GM12892 (cell line): ENCODE measurements at regions not wholly inside any gene's neighbourhood (a gene's known extent, or its start where the extent isn't known, plus 50 kb on each side); places are given as distances from the start of the nearest gene placed in this dataset.
"Not testable (repeated sequence)": the region's sequence is repeated elsewhere in the genome, so short reads cannot be mapped to it uniquely, and the experiment has no call there.

Source experiments
- DNase-seq: peaks from one replicate; pipeline ENCODE4 v3.0.0; 2011; ENCODE audit not compliant: insufficient read length
- FAIRE-seq: peaks from 2 replicates; lab custom pipeline; 2011; peaks lifted over from hg19 to GRCh38; lab: Jason Lieb, UNC
- POLR2A ChIP-seq: IDR thresholded peaks from 2 replicates; pipeline ENCODE4 v1.6.1; 2011; ENCODE audit warnings: low read depth, low read length, control low read depth
- POLR2AphosphoS5 ChIP-seq: IDR thresholded peaks from 2 replicates; pipeline ENCODE4 v1.6.1; 2011; ENCODE audit warnings: low read depth, low read length, control low read depth
- TAF1 ChIP-seq: IDR thresholded peaks from 2 replicates; pipeline ENCODE4 v1.6.1; 2011; ENCODE audit warnings: low read depth, mild to moderate bottlenecking, control low read depth, low read length, borderline replicate concordance

GRCh38 chr17:77546772-77547241 lies 406.0 kb downstream of the SEC14L1 start:
- DNase-seq = no peak
- FAIRE-seq = no peak
- TF ChIP-seq POLR2AphosphoS5 (no peak), POLR2A (no peak), TAF1 (no peak)

DNA sequence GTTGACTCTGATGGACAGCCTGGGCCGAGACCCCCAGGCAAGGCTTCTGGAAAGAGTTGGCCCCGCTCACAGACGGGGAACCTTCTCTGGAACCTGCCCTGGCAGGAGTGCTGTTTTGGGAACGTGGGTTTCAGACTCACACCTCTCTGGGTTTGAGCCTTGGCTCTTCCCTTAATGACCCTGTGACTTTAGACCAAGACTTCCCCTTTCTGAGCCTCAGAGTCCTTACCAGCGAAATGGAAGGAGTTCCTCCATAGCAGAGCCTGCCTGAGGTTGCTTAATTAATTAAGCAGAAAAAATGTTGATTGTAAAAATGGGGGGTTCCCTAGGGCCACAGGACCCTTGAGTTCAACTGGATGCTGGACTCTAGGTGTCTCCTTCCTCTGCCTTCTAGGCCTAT lies 408.2 kb downstream of the SEC14L1 start:
- FAIRE-seq (no peak), DNase-seq (no peak)
- TF ChIP-seq POLR2AphosphoS5 (no peak), TAF1 (no peak), POLR2A (no peak)

DNA sequence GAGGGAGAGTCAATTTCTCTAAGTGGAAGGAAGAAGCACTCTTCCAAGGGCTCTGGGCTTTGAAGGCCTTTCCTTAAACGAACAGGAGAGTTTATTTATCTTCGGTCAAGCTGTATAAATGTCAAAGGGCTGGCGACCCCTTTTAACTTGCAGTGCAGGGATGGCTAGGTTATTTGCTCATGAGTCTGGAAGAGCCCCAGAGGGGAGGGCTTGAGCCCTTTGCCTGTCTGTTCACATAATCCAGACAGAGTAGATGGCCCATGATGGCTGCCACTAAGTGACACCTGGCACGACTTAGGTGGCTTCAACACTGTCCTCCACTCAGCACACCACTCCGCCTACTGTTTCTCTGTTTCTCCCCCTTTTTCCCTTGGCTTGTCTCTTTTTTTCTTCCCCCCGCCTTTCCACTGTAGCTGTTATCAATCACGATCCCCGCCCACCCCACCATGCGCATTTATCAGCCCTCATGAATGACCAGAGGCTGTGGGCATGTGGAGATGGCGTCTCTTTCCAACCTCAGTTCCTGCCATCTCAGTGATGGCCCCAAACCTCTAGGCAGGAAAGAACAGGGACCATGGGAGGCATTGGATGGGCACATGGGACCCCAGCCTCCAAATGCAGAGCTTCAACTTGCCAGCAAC lies 408.7 kb upstream of the TNRC6C start:
- no peak for TF ChIP-seq POLR2AphosphoS5
- DNase-seq (no peak), FAIRE-seq (no peak)

- FAIRE-seq = no peak
- DNase-seq = no peak
- TF ChIP-seq POLR2AphosphoS5 = no peak
- no peak for TF ChIP-seq TAF1
- no peak for TF ChIP-seq POLR2A
Observed at GRCh38 chr17:77553459-77554066, 404.9 kb upstream of the TNRC6C start.

GRCh38 chr17:77555121-77555591 lies 403.3 kb upstream of the TNRC6C start:
- TF ChIP-seq POLR2AphosphoS5 (no peak), TAF1 (no peak), POLR2A (no peak)
- DNase-seq (no peak), FAIRE-seq (no peak)

DNA sequence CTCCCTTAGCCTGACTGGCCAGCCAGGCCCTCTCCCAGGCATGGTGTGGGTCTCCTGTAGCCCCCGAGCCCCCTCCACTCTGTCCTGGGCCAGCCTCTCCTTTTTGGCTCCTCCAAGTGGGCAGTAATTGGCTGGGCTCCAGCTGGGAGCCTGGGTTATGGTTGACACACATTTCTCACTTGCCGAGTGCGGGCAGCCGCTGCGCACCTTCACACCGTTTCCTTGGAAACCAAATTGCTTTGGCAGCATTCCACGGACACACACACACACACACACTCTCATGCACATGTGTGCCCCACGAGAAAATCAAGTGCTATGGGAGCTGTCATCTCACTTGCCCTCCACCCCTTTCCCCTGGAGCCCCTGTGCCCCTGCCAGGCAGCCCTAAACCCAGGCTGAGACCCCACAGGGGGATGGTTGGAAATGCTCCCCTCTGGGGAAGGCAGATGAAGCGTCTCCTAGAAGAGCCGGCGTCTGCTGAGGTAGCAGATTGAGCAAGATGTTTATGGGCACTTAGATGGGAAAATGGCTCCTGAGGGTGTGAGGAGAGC lies 402.7 kb upstream of the TNRC6C start:
- FAIRE-seq (no peak), DNase-seq (no peak)
- TF ChIP-seq POLR2AphosphoS5 (no peak), TAF1 (no peak), POLR2A (no peak)

- no peak for TF ChIP-seq POLR2A
- no peak for TF ChIP-seq POLR2AphosphoS5
- TF ChIP-seq TAF1 = no peak
- FAIRE-seq (no peak), DNase-seq (no peak)
Observed at GRCh38 chr17:77556383-77557061, 402.0 kb upstream of the TNRC6C start.

DNA sequence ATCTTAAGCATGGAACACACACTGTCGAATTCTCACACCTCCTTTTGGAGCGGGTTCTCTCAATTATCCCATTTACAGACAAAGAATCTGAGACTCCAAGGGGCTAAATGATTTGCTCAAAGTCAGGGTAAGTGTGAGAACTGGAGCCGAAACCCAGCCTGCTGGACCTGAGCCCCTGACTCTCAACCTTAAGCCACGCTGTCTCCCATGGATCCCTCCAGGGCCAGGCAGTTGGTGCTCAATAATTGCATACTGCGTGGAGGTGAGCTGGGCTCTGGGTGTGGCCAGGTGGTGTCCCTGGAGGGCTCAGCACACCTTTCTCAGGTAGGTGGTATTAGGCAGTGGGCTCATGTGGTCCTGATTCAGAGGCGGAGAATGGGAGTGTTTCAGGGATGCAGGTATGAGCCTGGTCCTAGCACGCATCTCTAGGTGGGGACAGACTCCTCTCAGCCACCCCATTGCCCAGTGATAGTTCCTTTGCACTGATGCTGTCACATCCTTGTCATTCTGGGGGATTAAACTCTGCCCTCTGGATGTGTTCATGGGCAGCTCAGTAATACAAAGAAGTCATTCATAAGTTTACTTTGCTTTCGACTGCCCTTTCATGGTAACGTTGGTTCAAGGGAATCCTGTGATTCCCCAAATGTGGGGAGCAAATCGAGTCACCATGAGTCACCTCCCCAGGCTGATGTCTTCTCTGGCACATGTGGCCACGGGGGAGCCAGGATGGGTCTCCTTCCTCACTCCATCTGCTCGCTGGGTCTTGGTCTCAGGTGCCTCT lies 399.5 kb upstream of the TNRC6C start:
- FAIRE-seq (no peak), DNase-seq (no peak)
- TF ChIP-seq POLR2A = no peak
- no peak for TF ChIP-seq POLR2AphosphoS5
- TF ChIP-seq TAF1 = no peak

GRCh38 chr17:77560381-77560780 lies 398.1 kb upstream of the TNRC6C start:
- TF ChIP-seq TAF1 = no peak
- TF ChIP-seq POLR2A = no peak
- no peak for TF ChIP-seq POLR2AphosphoS5
- FAIRE-seq (no peak), DNase-seq (no peak)

DNA sequence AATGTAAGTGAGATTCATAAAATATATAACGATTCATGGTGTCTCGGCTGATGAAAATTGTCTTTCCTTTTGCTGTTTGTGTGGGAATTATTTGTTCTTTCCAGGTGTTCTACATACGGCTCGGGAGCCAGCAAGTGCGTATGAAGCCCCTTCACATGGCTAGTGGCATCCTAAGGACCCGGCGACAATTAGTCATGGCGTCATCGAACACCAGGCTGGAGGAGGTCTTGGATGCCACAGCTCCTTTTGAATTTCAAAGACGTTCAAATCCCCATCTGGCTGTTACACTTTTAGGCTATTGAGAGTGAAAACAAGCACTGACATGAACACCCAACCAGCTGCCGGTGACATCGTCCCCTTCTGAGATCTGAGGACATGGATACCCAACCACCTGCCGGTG lies 397.7 kb upstream of the TNRC6C start:
- no peak for FAIRE-seq
- DNase-seq = no peak
- TF ChIP-seq TAF1 (no peak), POLR2A (no peak), POLR2AphosphoS5 (no peak)

DNA sequence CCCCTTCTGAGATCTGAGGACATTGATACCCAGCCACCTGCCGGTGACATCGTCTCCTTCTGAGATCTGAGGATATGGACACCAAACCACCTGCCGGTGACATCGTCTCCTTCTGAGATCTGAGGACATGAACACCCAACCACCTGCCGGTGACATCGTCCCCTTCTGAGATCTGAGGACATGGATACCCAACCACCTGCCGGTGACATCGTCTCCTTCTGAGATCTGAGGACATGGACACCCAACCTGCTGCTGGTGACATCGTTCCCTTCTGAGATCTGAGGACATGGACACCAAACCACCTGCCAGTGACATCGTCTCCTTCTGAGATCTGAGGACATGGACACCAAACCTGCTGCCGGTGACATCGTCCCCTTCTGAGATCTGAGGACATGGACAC lies 396.1 kb upstream of the TNRC6C start:
- FAIRE-seq, DNase-seq: not testable (repeated sequence)
